K562 (cell line): ENCODE measurements at regions not wholly inside any gene's neighbourhood (a gene's known extent, or its start where the extent isn't known, plus 50 kb on each side); places are given as distances from the start of the nearest gene placed in this dataset.

Experiments
- ATAC-seq: fragments of 200-7000 bp; cut with Tn5 transposase; 3 replicates; pipeline ENCODE4 v1.9.1; 2020; ENCODE audit warnings: moderate library complexity
- BruUV-seq: library from RNA; stranded (reverse); fragments of 400-500 nt; replicated peaks from 2 replicates; lab custom pipeline; 2021; lab: Mats Ljungman, UMichigan
- CTCF ChIA-PET: fragments of 300-600 bp; formaldehyde crosslinking; extraction: SDS; loops from one replicate; lab custom pipeline; 2021; ENCODE audit warnings: low intra/inter-chr PET ratio; lab: Yijun Ruan, JAX
- POLR2A ChIA-PET: fragments of 300-600, 350-650 bp; sonication (Branson Sonifier 250); formaldehyde crosslinking; extraction: SDS; loops from one replicate; lab custom pipeline; 2021; ENCODE audit warnings: antibody characterized with exemption, inconsistent platforms; lab: Yijun Ruan, JAX
- DNase-seq, 4 experiments: peaks; one replicate each; pipeline versions ENCODE4 v3.0.0 to v3.0.0-alpha.2; 2011 to 2018; ENCODE audit warnings: low spot score in 3 of 4, mixed read lengths in 3 of 4; ENCODE audit errors: extremely low read depth in 1 of 4
- FAIRE-seq: peaks from 2 replicates; lab custom pipeline; 2011; peaks lifted over from hg19 to GRCh38; lab: Jason Lieb, UNC
- H2AFZ ChIP-seq: 2 replicates; pipeline ENCODE4 v1.6.0; 2011; ENCODE audit warnings: low read depth, low read length, control low read depth, inconsistent platforms
- H3K27ac ChIP-seq: fragments of 200-600 bp; 3 replicates; pipeline ENCODE4 v1.8.0; 2011; ENCODE audit warnings: low read depth, mild to moderate bottlenecking, control low read depth, inconsistent platforms, low read length, moderate library complexity, mixed read lengths; ENCODE audit errors: extremely low read depth
- H3K27me3 ChIP-seq, 2 experiments: fragments of 300-600 bp in 1 of 2; 2 replicates in 1 of 2; 3 replicates in 1 of 2; pipeline versions ENCODE4 v1.6.0 to v1.8.0; 2011; ENCODE audit warnings: inconsistent platforms in 2 of 2, low read length in 2 of 2, mild to moderate bottlenecking in 1 of 2, mixed read lengths in 1 of 2, moderate library complexity in 1 of 2; ENCODE audit not compliant: control insufficient read depth in 2 of 2, insufficient read depth in 2 of 2
- H3K36me3 ChIP-seq: fragments of 300-600 bp; 3 replicates; pipeline ENCODE4 v1.8.0; 2011; ENCODE audit warnings: mild to moderate bottlenecking, low read length, inconsistent platforms; ENCODE audit not compliant: control insufficient read depth, insufficient read depth
- H3K4me1 ChIP-seq, 2 experiments: fragments of 200-600 bp in 1 of 2; replicated peaks in 1 of 2; 2 replicates in 1 of 2; 3 replicates in 1 of 2; pipeline versions ENCODE4 v1.5.1 to v1.8.0; 2011; ENCODE audit warnings: inconsistent platforms in 2 of 2, low read length in 2 of 2, mild to moderate bottlenecking in 1 of 2, mixed read lengths in 1 of 2, moderate library complexity in 1 of 2; ENCODE audit not compliant: control insufficient read depth in 2 of 2, insufficient read depth in 2 of 2
- H3K4me2 ChIP-seq: 2 replicates; pipeline ENCODE4 v1.6.1; 2011; ENCODE audit warnings: low read length, control low read depth, inconsistent platforms, mixed read lengths; ENCODE audit not compliant: insufficient read depth
- H3K4me3 ChIP-seq: fragments of 200-600 bp; sonication (generic), shearing (Covaris generic); 2 replicates; pipeline ENCODE4 v1.5.1; 2016; ENCODE audit warnings: control low read depth, inconsistent platforms
- H3K79me2 ChIP-seq: fragments of 200-600 bp; 3 replicates; pipeline ENCODE4 v1.8.0; 2011; ENCODE audit warnings: low read length, inconsistent platforms; ENCODE audit not compliant: control insufficient read depth, insufficient read depth
- H3K9ac ChIP-seq, 2 experiments: 2 replicates each; pipeline versions ENCODE4 v1.6.0 to v1.6.1; 2011; ENCODE audit warnings: low read depth in 2 of 2, low read length in 2 of 2, control low read depth in 1 of 2, inconsistent platforms in 1 of 2, mild to moderate bottlenecking in 1 of 2, mixed read lengths in 1 of 2; ENCODE audit not compliant: insufficient read depth in 1 of 2
- H3K9me1 ChIP-seq: one replicate; pipeline ENCODE4 v1.6.0; 2011; ENCODE audit warnings: inconsistent platforms, mild to moderate bottlenecking, low read length, moderate library complexity; ENCODE audit not compliant: control insufficient read depth, insufficient read depth
- H3K9me3 ChIP-seq: replicated peaks from 2 replicates; pipeline ENCODE4 v1.5.1; 2011; ENCODE audit warnings: low read depth, low read length, inconsistent platforms; ENCODE audit not compliant: control insufficient read depth, insufficient read depth
- H4K20me1 ChIP-seq: replicated peaks from 2 replicates; pipeline ENCODE4 v1.6.1; 2011; ENCODE audit warnings: low read length, inconsistent platforms, mixed read lengths; ENCODE audit not compliant: control insufficient read depth, insufficient read depth
- KHSRP ChIP-seq: fragments of 450-650 bp; IDR thresholded peaks from 2 replicates; pipeline ENCODE4 v1.6.1; 2017
- ZNF263 ChIP-seq: sonication (generic); formaldehyde crosslinking; IDR thresholded peaks from 2 replicates; pipeline ENCODE4 v1.8.0; 2022; ENCODE audit warnings: mild to moderate bottlenecking, missing genetic modification reagents, borderline replicate concordance
- WGBS: fragments of 100-300 bp; shearing (Covaris generic); methylation state at CpG from one replicate; pipeline ENCODE4 v1.1.6; 2016; ENCODE audit warnings: low coverage, mixed read lengths; ENCODE audit not compliant: insufficient coverage; ENCODE audit errors: missing lambda C conversion rate; 5-methylcytosine and 5-hydroxymethylcytosine counted together
- in situ Hi-C: fragments of 300-500 bp; cut with MboI; formaldehyde crosslinking; loops from 4 replicates; pipeline ENCODE4 v1.15.0; 2018; ENCODE audit warnings: inconsistent platforms, mixed read lengths
- intact Hi-C: fragments of 100-400 bp; cut with micrococcal nuclease; formaldehyde crosslinking; loops from 2 replicates; pipeline ENCODE4 v1.14.2; 2022
- TF ChIP-seq, protein P1 (sequence below), 2 experiments: fragments of 200-800 bp in 1 of 2; sonication (Bioruptor generic) in 1 of 2; sonication (generic) in 1 of 2; formaldehyde crosslinking in 1 of 2; IDR thresholded peaks in 1 of 2; conservative IDR thresholded peaks in 1 of 2; 2 replicates each; pipeline versions ENCODE4 v1.5.0 to v1.6.1; 2016 to 2020; ENCODE audit warnings: missing compliant biosample characterization in 1 of 2, missing genetic modification characterization in 1 of 2, missing genetic modification reagents in 1 of 2

DNA sequence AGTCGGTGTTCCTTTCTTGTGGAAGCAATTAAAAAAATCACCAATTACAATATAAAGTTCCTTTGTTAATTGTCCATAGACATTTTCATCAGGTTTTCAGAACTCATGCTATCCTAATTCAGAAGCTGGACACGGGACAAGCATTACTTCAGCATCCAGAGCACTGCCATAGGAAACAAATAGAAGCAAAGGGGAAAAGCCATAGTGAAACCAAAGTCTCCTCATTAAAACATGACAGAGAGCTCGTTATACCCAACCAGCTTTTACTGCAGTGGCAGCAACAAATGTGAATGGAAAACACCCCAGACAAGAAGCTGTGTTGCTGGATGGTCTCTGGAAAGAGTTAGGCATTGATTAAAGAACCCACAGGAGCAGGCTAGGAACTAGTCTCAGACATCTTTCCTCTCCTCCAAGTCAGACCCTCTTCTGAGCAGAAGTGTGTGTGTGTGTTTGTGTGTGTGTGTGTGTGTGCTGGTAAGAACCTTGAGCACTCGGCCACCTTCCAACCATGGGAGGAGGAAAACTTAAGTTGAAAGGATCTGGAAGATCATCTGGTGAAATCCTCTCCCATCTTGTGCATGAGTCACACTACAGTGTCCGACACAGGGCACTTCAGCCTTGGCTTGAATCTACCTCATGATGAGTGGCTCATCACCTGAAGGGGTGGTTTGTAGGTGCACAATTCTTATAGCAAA is 162.6 kb upstream of the ADAMTS16 start:
- Histone ChIP-seq H3K79me2 (no peaks in the 10 kb centered on the region), H3K36me3 (no peaks in the 10 kb centered on the region), H3K4me3 (no peak overlapping the region), H2AFZ (no peak overlapping the region), H3K27ac (no peak overlapping the region), H3K9me3 (no peaks in the 10 kb centered on the region), H3K4me1 (no peaks in the 10 kb centered on the region), H3K4me2 (no peak overlapping the region), H4K20me1 (no peaks in the 10 kb centered on the region), H3K9me1 (no peaks in the 10 kb centered on the region), H3K27me3 (no peaks in the 10 kb centered on the region), H3K9ac (no peak overlapping the region)
- WGBS = 2% methylated on average over 4 of the region's 5 CpGs
- TF ChIP-seq ZNF263 (CRISPR knock-in tag) = no peak
- TF ChIP-seq, protein P1, sequence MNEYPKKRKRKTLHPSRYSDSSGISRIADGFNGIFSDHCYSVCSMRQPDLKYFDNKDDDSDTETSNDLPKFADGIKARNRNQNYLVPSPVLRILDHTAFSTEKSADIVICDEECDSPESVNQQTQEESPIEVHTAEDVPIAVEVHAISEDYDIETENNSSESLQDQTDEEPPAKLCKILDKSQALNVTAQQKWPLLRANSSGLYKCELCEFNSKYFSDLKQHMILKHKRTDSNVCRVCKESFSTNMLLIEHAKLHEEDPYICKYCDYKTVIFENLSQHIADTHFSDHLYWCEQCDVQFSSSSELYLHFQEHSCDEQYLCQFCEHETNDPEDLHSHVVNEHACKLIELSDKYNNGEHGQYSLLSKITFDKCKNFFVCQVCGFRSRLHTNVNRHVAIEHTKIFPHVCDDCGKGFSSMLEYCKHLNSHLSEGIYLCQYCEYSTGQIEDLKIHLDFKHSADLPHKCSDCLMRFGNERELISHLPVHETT (CRISPR knock-in tag; conservative IDR thresholded peaks at IDR 0.05 in 1 of 2, IDR thresholded peaks at IDR 0.05 in 1 of 2) = no peak
- in situ Hi-C loops (no loop called here), intact Hi-C loops (no loop called here)
- FAIRE-seq (no peak), DNase-seq (no peak), ATAC-seq (no peak)
- ChIA-PET POLR2A (interaction anchor here (0.7 kb wide), 1 partner anchor 1323 kb away, joined by 3 read pairs; no protein-coding TSS in a partner anchor), CTCF (no interaction called here)
- no TSS peak for BruUV-seq

DNA sequence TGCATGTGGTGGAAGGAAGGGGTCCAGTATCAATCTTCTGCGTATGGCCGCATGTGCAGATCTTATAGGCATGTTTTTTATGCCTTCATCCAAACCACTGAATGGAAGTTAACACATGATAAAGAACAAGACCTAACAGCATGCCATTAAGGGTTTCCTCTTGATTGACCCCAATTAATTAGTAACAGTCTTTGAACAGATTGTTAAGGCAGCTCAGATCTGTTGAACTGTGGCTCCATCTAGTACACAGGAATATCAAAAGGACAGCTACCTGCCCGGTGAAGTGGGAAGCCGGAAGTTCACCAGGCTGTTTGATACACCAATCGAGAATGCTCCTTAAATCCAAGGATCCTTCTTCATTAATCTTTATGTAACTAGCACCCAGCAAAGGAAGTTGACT is 159.9 kb upstream of the ADAMTS16 start:
- under 1% methylated on average over 5 of the region's 5 CpGs for WGBS
- H3K9ac ChIP-seq = no peak overlapping the region
- ChIA-PET POLR2A (no interaction called here), CTCF (no interaction called here)
- no peaks in the 10 kb centered on the region for H4K20me1 ChIP-seq
- H3K36me3 ChIP-seq = no peaks in the 10 kb centered on the region
- no peak overlapping the region for H3K4me3 ChIP-seq
- in situ Hi-C loops = no loop called here
- H3K4me1 ChIP-seq = no peaks in the 10 kb centered on the region
- DNase-seq (no peak), FAIRE-seq (no peak), ATAC-seq (no peak)
- intact Hi-C loops = no loop called here
- H3K9me1 ChIP-seq = no peaks in the 10 kb centered on the region
- H3K27me3 ChIP-seq = no peaks in the 10 kb centered on the region; a peak in 1 of 5 replicates
- no peaks in the 10 kb centered on the region for H3K9me3 ChIP-seq
- H3K27ac ChIP-seq = no peak overlapping the region
- no peak overlapping the region for H3K4me2 ChIP-seq
- no peaks in the 10 kb centered on the region for H3K79me2 ChIP-seq
- TF ChIP-seq KHSRP = no peak
- TF ChIP-seq, all 486 proteins: peak for 0
- no TSS peak for BruUV-seq
- no peak overlapping the region for H2AFZ ChIP-seq
